ENCODE measurements at regions not wholly inside any gene's neighbourhood (a gene's known extent, or its start where the extent isn't known, plus 50 kb on each side); places are given as distances from the start of the nearest gene placed in this dataset.

DNA sequence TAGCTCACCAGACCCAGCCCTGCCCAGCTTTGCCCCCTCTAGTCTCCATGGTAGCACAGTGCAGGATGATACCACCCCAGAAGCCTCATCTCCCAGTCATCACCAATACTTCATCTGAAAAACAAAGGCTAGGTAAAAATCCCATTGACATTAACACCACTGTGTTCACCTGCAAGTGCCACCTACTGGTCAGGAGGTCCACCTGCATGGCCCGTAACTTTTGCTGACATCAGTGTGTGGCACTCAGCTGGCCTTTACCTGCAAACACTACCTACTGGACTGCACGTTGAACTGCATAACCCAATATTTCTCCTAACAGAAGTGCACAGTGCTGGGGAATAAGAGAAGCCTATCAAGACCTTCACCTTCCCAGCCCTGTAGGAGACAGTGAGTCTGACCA is 234.7 kb upstream of the ADGRB3 start:
- in situ Hi-C loops (cut with HindIII; ENCODE audit: low sequenced_read_pairs) = no loop called here

DNA sequence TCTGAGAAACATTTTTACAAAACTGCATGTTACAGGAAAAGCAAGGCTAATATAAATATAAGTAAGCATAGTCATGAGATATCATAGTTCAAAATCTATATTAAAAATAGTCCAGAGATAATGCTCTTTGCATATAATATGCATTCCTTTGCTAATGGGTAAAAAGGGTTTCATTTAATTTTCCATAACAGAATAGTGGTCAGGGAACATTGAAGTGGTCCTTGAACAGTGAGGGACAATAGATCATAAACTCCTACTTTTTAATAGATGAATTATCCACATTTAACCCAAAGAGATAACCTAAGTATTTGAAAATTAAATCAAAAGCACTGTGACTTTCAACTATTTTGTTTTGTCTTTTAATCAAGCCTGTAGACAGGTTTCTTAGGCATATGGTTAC is 243.1 kb upstream of the ADGRB3 start:
- in situ Hi-C loops (cut with HindIII; ENCODE audit: low sequenced_read_pairs) = loop anchor here (5.0 kb wide), 1 partner anchor 40 kb away; no protein-coding TSS in a partner anchor

DNA sequence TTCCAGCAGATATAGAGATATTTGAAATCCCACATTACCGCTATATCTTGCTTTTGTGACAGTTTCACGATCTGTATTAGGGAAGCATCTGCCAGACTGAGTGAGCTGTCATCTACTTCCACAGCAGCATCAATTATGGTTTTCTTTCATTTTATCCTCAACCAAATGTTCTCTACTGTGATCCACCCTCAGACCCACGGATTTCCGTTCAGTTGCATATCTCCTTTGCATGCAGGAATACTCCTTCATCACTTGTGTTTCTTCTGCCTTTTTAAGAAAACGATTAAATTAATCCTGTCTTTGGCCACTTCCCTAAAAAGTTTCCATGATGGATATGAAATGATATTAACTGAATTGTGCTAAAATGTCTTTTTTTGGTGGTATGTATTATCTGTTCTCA is 262.1 kb upstream of the ADGRB3 start:
- in situ Hi-C loops (cut with HindIII; ENCODE audit: low sequenced_read_pairs) = no loop called here

GRCh38 chr6:68368845-68369244 is 266.2 kb upstream of the ADGRB3 start:
- in situ Hi-C loops (cut with HindIII; ENCODE audit: low sequenced_read_pairs) = no loop called here

- in situ Hi-C loops (cut with HindIII; ENCODE audit: low sequenced_read_pairs) = no loop called here
Measured at GRCh38 chr6:68364271-68364805, 270.7 kb upstream of the ADGRB3 start.

DNA sequence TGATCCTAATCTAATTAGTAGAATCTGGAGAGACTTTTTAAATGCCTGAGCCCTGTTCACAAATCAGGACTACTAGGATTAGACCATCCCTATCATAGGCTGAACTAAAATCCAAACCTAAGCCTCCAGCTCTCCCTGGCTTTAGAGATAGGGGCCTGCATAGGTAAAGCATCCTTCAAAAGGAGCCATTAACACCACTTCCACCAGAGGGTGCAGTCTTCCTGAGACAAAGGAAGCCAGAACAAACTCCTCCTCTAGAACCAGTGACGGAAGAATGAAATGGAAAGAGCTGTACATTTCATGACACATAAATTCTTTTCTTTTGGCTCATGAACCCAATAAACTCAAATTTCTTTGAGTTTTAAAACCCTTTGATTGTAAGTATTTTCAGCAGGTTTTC is 291.2 kb upstream of the ADGRB3 start:
- in situ Hi-C loops (cut with HindIII; ENCODE audit: low sequenced_read_pairs) = no loop called here

DNA sequence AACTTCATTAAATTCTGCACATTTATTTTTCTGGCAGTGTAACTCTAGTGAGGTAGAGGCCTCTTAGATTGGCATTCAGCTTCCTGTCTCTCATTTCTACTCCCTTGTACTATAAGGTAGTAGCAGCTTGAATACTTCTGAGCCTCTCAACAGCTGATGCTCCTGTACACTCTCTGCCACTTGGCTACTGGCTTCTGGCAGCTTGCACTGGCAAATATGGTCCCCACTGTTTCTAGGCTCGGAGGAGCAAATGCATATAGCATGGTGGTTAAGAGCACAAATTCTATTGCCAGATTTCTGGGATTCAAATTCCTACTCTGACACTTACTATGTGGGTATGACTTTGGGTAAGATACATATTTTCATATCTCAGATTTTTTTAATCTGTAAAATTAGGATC is 292.8 kb upstream of the ADGRB3 start:
- in situ Hi-C loops (cut with HindIII; ENCODE audit: low sequenced_read_pairs) = no loop called here

DNA sequence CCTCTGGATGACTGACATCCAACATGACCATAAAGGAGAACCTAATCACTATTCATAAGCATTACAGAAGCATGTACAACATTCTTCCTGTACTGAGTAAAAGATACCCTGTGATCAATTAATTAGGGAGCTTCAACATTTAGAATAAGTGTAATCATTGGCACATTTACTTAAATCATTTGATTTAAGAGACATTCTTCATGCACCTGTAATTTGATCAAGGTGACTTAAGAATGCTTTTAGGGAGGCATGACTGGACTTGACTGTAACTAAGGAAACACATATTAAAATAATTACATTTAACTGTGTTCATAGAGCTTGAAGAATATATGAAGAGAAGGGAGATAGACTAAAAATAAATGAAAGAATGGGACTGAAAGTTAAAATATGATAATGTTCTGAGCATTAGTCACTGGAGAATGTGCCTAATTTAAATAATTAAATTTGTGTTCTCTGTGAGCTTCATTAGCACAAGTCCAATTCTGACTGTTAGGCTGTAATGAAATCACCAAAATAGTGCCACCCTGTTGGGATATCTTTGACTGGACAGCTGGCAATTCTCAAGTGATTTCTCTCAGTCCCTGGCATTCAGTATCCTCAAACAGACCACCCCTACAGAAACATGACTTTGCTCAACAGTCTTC is 295.5 kb upstream of the ADGRB3 start:
- in situ Hi-C loops (cut with HindIII; ENCODE audit: low sequenced_read_pairs) = no loop called here

DNA sequence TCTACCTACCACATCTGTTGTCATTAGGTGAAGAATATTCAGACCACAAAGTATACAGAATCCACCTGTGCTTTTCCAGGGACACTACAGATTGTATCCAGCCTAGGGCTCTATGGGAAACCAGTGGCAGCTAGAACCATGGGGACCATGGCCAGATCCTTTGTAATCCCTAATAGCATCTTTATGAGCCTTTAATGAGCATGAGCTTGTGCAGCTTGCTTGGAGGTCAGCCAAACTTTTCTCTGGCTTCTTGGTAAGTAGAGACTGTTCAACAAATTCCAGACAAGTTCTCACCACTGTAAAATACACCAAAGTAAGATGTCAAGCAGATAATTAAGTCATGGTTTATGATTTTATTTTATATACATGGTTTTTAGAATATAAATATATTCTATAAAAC is 301.6 kb upstream of the ADGRB3 start:
- in situ Hi-C loops (cut with HindIII; ENCODE audit: low sequenced_read_pairs) = no loop called here

DNA sequence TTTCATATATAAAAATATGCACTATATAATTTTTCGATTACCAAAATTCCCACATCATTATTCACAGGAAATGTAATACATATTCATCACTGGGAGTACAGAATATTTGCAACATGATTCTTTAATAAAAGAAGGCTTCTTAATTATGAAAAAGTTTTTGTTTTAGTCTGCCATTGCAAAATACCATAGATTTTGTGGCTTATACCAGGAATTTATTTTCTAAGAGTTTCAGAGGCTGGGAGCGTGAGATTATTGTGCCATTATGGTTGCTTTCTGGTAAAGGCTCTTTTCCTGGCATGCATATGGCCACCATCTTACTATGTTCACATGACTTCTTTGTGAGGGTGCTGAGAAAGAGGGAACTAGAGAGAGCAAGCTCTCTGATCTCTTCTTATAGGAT is 306.9 kb upstream of the ADGRB3 start:
- in situ Hi-C loops (cut with HindIII; ENCODE audit: low sequenced_read_pairs) = no loop called here

GRCh38 chr6:68326762-68327161 is 308.3 kb upstream of the ADGRB3 start:
- in situ Hi-C loops (cut with HindIII; ENCODE audit: low sequenced_read_pairs) = no loop called here

DNA sequence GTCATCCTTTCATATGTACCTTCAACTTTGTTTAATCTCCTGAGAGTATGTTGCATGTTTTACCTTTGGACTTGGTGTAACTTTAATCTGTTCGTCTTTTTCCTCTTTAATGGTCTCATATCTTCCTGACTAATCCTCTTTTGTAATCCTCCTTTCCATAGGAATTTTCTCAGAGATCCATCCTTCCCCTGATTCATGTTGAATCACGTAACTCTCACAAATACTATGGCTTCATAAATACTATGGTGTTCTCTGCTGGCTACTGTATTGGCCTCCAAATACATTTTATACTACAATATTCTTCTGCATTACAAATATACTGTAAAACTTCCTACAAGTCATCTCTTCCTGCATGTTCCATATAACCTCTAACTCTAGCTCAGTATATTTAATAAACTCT is 317.7 kb upstream of the ADGRB3 start:
- in situ Hi-C loops (cut with HindIII; ENCODE audit: low sequenced_read_pairs) = no loop called here

GRCh38 chr6:68313911-68314310 is 321.2 kb upstream of the ADGRB3 start:
- in situ Hi-C loops (cut with HindIII; ENCODE audit: low sequenced_read_pairs) = no loop called here

DNA sequence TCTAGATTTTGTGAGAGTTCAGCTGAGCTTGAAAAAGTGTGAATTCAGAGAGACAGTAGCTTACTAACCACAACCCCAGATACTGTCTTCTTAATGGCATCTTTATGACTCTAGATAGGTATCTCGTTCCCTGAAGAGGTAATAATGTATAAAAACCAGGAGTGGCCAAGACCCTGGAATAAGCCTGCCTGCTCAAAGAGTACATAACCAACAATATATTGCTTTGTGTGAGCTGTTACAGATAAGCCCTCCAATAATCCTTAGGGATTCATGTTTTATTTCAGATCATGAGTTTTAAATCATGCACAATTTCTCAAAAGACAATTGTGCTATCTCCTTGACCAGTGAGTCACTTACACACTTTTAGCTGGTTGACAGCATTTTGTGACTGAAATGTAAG is 327.8 kb upstream of the ADGRB3 start:
- in situ Hi-C loops (cut with HindIII; ENCODE audit: low sequenced_read_pairs) = no loop called here

- in situ Hi-C loops (cut with HindIII; ENCODE audit: low sequenced_read_pairs) = no loop called here
Measured at GRCh38 chr6:68296126-68296525, 339.0 kb upstream of the ADGRB3 start.

GRCh38 chr6:68282646-68283045 is 352.4 kb upstream of the ADGRB3 start:
- in situ Hi-C loops (cut with HindIII; ENCODE audit: low sequenced_read_pairs) = no loop called here

DNA sequence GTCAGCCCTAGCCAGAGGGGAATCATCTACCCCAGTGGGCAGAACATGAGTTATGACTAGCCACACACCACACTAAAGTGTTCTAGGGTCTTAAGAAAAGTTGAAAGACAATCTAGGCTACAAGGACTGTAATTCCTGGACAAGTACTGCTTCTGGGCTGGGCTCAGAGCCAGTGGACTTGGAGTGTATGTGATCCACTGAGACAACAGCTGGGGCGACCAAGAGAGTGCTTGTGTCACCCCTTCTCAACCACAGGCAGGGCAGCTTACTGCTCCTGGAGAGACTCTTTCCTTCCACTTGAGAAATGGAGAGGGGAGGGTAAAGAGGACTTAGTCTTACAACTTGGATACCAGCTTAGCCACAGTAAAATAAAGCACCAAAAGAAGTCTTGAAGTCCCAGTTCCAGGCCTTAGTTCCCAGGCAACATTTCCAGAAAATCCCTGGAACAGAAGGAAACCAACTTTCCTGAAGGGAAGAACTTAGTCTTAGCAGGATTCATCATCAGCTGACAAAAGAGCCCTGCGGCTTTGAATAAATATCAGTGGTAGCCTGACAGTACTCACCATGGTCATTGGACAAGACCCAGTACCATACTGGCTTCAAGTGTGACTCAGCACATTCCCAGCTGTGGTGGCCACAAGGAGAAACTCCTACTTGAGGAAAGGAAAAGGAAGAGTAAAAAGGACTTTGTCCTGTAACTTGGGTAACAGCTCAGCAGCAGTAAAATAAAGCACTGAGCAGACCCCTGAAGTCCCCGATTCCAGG is 355.1 kb upstream of the ADGRB3 start:
- in situ Hi-C loops (cut with HindIII; ENCODE audit: low sequenced_read_pairs) = no loop called here

- in situ Hi-C loops (cut with HindIII; ENCODE audit: low sequenced_read_pairs) = no loop called here
Measured at GRCh38 chr6:68273297-68273696, 361.8 kb upstream of the ADGRB3 start.

DNA sequence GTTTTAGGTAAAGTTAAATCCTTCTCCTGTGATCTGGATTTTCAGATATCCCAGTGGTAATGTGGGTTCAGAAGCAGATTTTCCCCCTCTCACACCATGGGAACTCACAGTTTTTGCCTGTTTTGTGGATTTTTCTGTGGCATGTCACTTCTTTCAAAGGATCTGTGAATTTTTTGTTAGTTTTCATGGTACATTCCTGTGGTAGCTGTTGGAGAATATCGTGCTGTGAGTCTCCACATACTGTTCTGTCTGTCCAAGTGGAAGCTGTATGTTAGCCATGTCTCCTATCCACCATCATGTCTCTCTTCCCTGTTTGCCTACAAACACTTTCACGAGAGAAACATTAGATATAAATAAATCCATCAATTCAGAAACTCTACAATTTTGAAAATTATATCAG is 378.7 kb upstream of the ADGRB3 start:
- in situ Hi-C loops (cut with HindIII; ENCODE audit: low sequenced_read_pairs) = no loop called here

GRCh38 chr6:68252632-68253031 is 382.4 kb upstream of the ADGRB3 start:
- in situ Hi-C loops (cut with HindIII; ENCODE audit: low sequenced_read_pairs) = no loop called here

- in situ Hi-C loops (cut with HindIII; ENCODE audit: low sequenced_read_pairs) = loop anchor here (5.0 kb wide), 1 partner anchor 60 kb away; no protein-coding TSS in a partner anchor
Measured at GRCh38 chr6:68247782-68248181, 387.3 kb upstream of the ADGRB3 start.

DNA sequence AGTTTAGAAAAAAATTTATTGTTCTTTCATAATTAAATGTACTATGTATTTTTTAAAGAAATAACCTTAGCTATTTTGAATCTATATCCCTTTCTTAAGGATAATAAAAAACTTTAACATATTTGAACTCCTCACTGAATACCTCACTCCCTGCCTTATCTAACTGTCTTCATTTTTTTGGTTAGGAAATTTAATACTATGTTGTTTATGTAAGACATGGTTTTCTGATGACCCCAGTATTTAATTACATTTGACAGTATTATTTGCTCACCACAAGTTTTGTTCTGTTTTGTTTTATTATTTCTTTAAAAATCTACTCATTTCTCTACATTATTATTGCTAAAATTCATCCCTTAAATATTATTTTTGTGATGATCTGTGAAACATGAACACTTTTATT is 394.4 kb upstream of the ADGRB3 start:
- in situ Hi-C loops (cut with HindIII; ENCODE audit: low sequenced_read_pairs) = no loop called here
